ENCODE measurements at regions not wholly inside any gene's neighbourhood (a gene's known extent, or its start where the extent isn't known, plus 50 kb on each side); places are given as distances from the start of the nearest gene placed in this dataset.

DNA sequence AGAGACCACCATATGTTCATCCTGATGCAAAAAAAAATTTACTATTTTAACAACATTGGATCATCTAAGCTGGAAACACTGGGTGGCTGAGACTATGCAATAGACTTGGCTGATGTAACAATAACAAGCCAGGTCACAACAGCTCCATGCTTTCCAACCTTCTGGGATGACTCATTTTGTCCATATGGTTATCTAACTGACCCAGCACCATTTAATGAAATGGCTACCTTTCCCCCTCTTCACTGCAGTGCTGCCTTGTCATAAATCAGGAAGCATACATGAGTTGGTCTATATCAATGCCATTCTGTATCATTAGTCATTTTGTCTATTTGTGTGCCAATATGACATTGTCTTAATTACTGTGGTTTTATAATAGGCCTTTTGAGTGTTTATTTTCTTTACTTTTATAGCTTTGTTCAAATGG is 217.6 kb upstream of the KCNJ16 start:
- H3K27me3 ChIP-seq (replicated peaks in 1 of 7) = no peaks in the 10 kb centered on the region
- no peaks in the 10 kb centered on the region for H3K36me3 ChIP-seq
- peaks cover 0 to 36% (median 28%) of the 10 kb centered on the region in 8 donors for H3K9me3 ChIP-seq
- H3K4me1 ChIP-seq = peaks cover 0 to 8% (median 0%) of the 10 kb centered on the region in 6 donors
- intact Hi-C loops (cut with DNase I; ENCODE audit: low total_unique reads) = no loop called here
- TF ChIP-seq, protein P1, sequence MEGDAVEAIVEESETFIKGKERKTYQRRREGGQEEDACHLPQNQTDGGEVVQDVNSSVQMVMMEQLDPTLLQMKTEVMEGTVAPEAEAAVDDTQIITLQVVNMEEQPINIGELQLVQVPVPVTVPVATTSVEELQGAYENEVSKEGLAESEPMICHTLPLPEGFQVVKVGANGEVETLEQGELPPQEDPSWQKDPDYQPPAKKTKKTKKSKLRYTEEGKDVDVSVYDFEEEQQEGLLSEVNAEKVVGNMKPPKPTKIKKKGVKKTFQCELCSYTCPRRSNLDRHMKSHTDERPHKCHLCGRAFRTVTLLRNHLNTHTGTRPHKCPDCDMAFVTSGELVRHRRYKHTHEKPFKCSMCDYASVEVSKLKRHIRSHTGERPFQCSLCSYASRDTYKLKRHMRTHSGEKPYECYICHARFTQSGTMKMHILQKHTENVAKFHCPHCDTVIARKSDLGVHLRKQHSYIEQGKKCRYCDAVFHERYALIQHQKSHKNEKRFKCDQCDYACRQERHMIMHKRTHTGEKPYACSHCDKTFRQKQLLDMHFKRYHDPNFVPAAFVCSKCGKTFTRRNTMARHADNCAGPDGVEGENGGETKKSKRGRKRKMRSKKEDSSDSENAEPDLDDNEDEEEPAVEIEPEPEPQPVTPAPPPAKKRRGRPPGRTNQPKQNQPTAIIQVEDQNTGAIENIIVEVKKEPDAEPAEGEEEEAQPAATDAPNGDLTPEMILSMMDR (IDR thresholded peaks at IDR 0.05 in 8 of 11, conservative IDR thresholded peaks at IDR 0.05 in 3 of 11) = no peak
- TF ChIP-seq POLR2A (IDR thresholded peaks at IDR 0.05) = no peak
- no peak for TF ChIP-seq POLR2AphosphoS5 (IDR thresholded peaks at IDR 0.05)
- no peak for DNase-seq
- no peak overlapping the region for H3K4me3 ChIP-seq
- no peak overlapping the region for H3K27ac ChIP-seq

DNA sequence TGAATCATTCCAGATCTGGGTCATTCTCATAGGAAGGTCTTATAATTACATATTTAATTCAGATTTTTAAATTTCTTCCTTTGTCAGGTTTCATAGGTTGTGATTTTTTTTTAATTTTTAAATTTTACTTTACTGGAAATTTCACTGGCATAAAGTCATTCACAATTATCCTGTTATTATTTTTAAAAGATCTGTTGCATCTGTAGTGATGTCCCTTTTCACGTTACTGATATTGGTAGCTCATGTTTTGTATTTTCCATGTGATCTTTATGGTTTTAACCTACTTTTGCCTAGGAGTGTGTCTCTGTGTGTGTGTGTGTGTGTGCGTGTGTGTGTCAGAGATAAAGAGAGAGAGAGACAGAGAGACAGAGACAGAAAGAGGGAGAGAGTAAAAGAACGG is 216.6 kb upstream of the KCNJ16 start:
- Histone ChIP-seq H3K4me3 (no peak overlapping the region), H3K27ac (no peak overlapping the region), H3K27me3 (replicated peaks in 1 of 7) (no peaks in the 10 kb centered on the region), H3K9me3 (peaks cover 0 to 36% (median 28%) of the 10 kb centered on the region in 8 donors), H3K36me3 (no peaks in the 10 kb centered on the region), H3K4me1 (peaks cover 0 to 8% (median 0%) of the 10 kb centered on the region in 6 donors)
- DNase-seq = no peak
- 60 to 81% (median 63%) methylated on average over 3 of the region's 3 CpGs for WGBS, 5 donors
- intact Hi-C loops (cut with DNase I; ENCODE audit: low total_unique reads) = no loop called here
- TF ChIP-seq, protein P1 (IDR thresholded peaks at IDR 0.05 in 8 of 11, conservative IDR thresholded peaks at IDR 0.05 in 3 of 11) = no peak
- TF ChIP-seq POLR2AphosphoS5 (IDR thresholded peaks at IDR 0.05) = no peak
- no peak for TF ChIP-seq POLR2A (IDR thresholded peaks at IDR 0.05)

DNA sequence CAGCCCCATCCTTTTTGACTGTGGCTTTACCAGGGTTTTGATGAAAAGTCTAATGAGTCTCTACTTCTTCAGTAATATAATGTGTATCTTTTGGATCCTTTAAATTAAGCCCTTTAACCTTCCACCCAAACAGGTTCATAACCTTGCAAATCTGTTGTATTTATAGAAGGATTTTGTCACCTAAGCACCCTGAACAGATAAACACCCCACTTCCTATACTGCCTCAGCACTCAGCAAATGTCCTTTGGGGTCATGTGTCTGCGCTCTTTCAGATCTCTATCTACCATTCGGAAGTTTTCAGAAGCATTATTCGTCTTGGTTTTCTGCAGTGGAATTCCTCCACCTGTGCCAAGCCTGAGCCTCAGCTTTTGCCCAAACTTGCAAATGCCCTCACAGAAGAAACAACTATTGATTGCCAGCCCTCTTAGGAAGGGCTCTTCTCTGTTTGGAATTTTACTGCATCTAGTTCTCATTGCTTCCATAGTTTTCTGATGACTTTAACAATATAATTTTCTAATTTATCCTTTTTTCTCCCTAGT is 214.8 kb upstream of the KCNJ16 start:
- no peak overlapping the region for H3K27ac ChIP-seq
- intact Hi-C loops (cut with DNase I; ENCODE audit: low total_unique reads) = no loop called here
- 85 to 97% (median 89%) methylated on average over 3 of the region's 3 CpGs for WGBS, 5 donors

DNA sequence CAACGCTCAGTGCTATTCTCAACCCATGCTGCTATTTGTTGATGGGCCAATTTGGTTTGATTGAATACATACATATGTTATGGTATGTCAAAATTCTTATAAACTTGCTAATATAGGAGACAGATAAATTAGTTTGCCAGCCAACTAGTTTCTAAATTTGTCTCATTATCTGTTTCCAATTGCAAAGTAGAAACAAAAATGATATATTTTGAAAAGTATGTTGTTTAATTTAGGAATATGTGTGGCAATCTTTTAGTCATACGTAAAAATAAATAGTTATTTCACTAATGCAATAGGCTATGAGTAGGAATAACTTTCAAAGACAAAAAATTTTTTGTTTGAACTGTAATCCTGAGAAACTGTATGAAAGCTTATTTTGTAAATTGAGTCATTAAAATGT is 210.6 kb upstream of the KCNJ16 start:
- Histone ChIP-seq H3K27ac (no peak overlapping the region), H3K9me3 (peaks cover 0 to 16% (median 10%) of the 10 kb centered on the region in 8 donors), H3K4me1 (no peaks in the 10 kb centered on the region), H3K36me3 (no peaks in the 10 kb centered on the region), H3K4me3 (no peak overlapping the region), H3K27me3 (replicated peaks in 1 of 7) (peaks cover 0 to 4% (median 0%) of the 10 kb centered on the region in 7 donors)
- intact Hi-C loops (cut with DNase I; ENCODE audit: low total_unique reads) = no loop called here
- no peak for DNase-seq
- TF ChIP-seq, protein P1 (IDR thresholded peaks at IDR 0.05 in 8 of 11, conservative IDR thresholded peaks at IDR 0.05 in 3 of 11) = no peak
- TF ChIP-seq POLR2AphosphoS5 (IDR thresholded peaks at IDR 0.05) (no peak), POLR2A (IDR thresholded peaks at IDR 0.05) (no peak)
- 85 to 92% (median 89%) methylated on average over 2 of the region's 2 CpGs for WGBS, 5 donors

More for the DNA sequence above, 214.8 kb upstream of the KCNJ16 start:
- Histone ChIP-seq H3K4me3 (no peak overlapping the region), H3K36me3 (no peaks in the 10 kb centered on the region), H3K9me3 (peaks cover 0 to 36% (median 28%) of the 10 kb centered on the region in 8 donors), H3K4me1 (no peaks in the 10 kb centered on the region), H3K27me3 (replicated peaks in 1 of 7) (peaks cover 0 to 1% (median 0%) of the 10 kb centered on the region in 7 donors)
- DNase-seq = no peak
- TF ChIP-seq POLR2AphosphoS5 (IDR thresholded peaks at IDR 0.05) (no peak), POLR2A (IDR thresholded peaks at IDR 0.05) (no peak)
- TF ChIP-seq, protein P1 (IDR thresholded peaks at IDR 0.05 in 8 of 11, conservative IDR thresholded peaks at IDR 0.05 in 3 of 11) = no peak
